Osteocyte (in vitro differentiated cells): ENCODE measurements at regions not wholly inside any gene's neighbourhood (a gene's known extent, or its start where the extent isn't known, plus 50 kb on each side); places are given as distances from the start of the nearest gene placed in this dataset.

ENCODE experiments used
- DNase-seq: peaks from one replicate; pipeline ENCODE4 v3.0.0; 2021; ENCODE audit warnings: mixed read lengths; ENCODE audit not compliant: unreplicated experiment; ENCODE audit errors: extremely low spot score
- H3K27ac Mint-ChIP-seq: one replicate; pipeline ENCODE4 v1.8.0; 2021; ENCODE audit warnings: mild to moderate bottlenecking, mixed read lengths; ENCODE audit not compliant: unreplicated experiment
- H3K27me3 Mint-ChIP-seq: one replicate; pipeline ENCODE4 v1.8.0; 2021; ENCODE audit warnings: mixed read lengths; ENCODE audit not compliant: unreplicated experiment
- H3K36me3 Mint-ChIP-seq: one replicate; pipeline ENCODE4 v1.8.0; 2021; ENCODE audit warnings: mixed read lengths; ENCODE audit not compliant: unreplicated experiment
- H3K4me1 Mint-ChIP-seq: one replicate; pipeline ENCODE4 v1.8.0; 2021; ENCODE audit warnings: mixed read lengths; ENCODE audit not compliant: unreplicated experiment
- H3K4me3 Mint-ChIP-seq: one replicate; pipeline ENCODE4 v1.8.0; 2021; ENCODE audit warnings: mild to moderate bottlenecking, moderate library complexity, mixed read lengths; ENCODE audit not compliant: unreplicated experiment
- H3K9me3 Mint-ChIP-seq: one replicate; pipeline ENCODE4 v1.8.0; 2021; ENCODE audit warnings: mixed read lengths; ENCODE audit not compliant: unreplicated experiment
- CTCF ChIP-seq: fragments of 200-600 bp; sonication (generic); IDR thresholded peaks from 2 replicates; pipeline ENCODE4 v1.5.0; 2021; ENCODE audit warnings: antibody characterized with exemption, mild to moderate bottlenecking, moderate library complexity

GRCh38 chr14:53764846-53765245, 191.8 kb downstream of the BMP4 start:
- DNase-seq = no peak
- H3K36me3 Mint-ChIP-seq = no peaks in the 10 kb centered on the region
- H3K27me3 Mint-ChIP-seq = peaks cover 7% of the 10 kb centered on the region
- H3K9me3 Mint-ChIP-seq = peaks cover 22% of the 10 kb centered on the region
- H3K4me3 Mint-ChIP-seq = no peak overlapping the region
- no peak for TF ChIP-seq CTCF
- H3K4me1 Mint-ChIP-seq = no peaks in the 10 kb centered on the region
- no peak overlapping the region for H3K27ac Mint-ChIP-seq

- Mint-ChIP-seq H3K27me3 (no peaks in the 10 kb centered on the region), H3K4me1 (no peaks in the 10 kb centered on the region), H3K4me3 (no peak overlapping the region), H3K27ac (no peak overlapping the region), H3K9me3 (peaks cover 25% of the 10 kb centered on the region), H3K36me3 (no peaks in the 10 kb centered on the region)
- TF ChIP-seq CTCF = no peak
- no peak for DNase-seq
Observed at GRCh38 chr14:53758141-53758540, 198.5 kb downstream of the BMP4 start.

GRCh38 chr14:53757732-53758131, 198.9 kb downstream of the BMP4 start:
- TF ChIP-seq CTCF = no peak
- Mint-ChIP-seq H3K4me3 (no peak overlapping the region), H3K9me3 (peaks cover 25% of the 10 kb centered on the region), H3K4me1 (no peaks in the 10 kb centered on the region), H3K36me3 (no peaks in the 10 kb centered on the region), H3K27me3 (no peaks in the 10 kb centered on the region), H3K27ac (no peak overlapping the region)
- DNase-seq = no peak

GRCh38 chr14:53751650-53752049, 205.0 kb downstream of the BMP4 start:
- H3K4me1 Mint-ChIP-seq = peaks cover 1% of the 10 kb centered on the region

GRCh38 chr14:53748691-53749090, 207.9 kb downstream of the BMP4 start:
- TF ChIP-seq CTCF = no peak
- DNase-seq = no peak
- Mint-ChIP-seq H3K4me3 (no peak overlapping the region), H3K4me1 (peaks cover 1% of the 10 kb centered on the region), H3K27ac (no peak overlapping the region), H3K36me3 (no peaks in the 10 kb centered on the region), H3K9me3 (peaks cover 7% of the 10 kb centered on the region), H3K27me3 (peaks cover 5% of the 10 kb centered on the region)

More at GRCh38 chr14:53751650-53752049, 205.0 kb downstream of the BMP4 start:
- TF ChIP-seq CTCF = no peak
- Mint-ChIP-seq H3K36me3 (no peaks in the 10 kb centered on the region), H3K9me3 (peaks cover 7% of the 10 kb centered on the region), H3K4me3 (no peak overlapping the region), H3K27ac (no peak overlapping the region), H3K27me3 (no peaks in the 10 kb centered on the region)
- no peak for DNase-seq
